GM21528 (cell line): ENCODE measurements at regions not wholly inside any gene's neighbourhood (a gene's known extent, or its start where the extent isn't known, plus 50 kb on each side); places are given as distances from the start of the nearest gene placed in this dataset.

Source experiments
- ATAC-seq: cut with Tn5 transposase; IDR thresholded peaks from one replicate; pipeline ENCODE4 v1.9.1; 2021; ENCODE audit warnings: mild to moderate bottlenecking, moderate library complexity; ENCODE audit not compliant: unreplicated experiment, low FRiP score

GRCh38 chr6:62672989-62673388, 387.0 kb upstream of the KHDRBS2 start:
- no peak for ATAC-seq

DNA sequence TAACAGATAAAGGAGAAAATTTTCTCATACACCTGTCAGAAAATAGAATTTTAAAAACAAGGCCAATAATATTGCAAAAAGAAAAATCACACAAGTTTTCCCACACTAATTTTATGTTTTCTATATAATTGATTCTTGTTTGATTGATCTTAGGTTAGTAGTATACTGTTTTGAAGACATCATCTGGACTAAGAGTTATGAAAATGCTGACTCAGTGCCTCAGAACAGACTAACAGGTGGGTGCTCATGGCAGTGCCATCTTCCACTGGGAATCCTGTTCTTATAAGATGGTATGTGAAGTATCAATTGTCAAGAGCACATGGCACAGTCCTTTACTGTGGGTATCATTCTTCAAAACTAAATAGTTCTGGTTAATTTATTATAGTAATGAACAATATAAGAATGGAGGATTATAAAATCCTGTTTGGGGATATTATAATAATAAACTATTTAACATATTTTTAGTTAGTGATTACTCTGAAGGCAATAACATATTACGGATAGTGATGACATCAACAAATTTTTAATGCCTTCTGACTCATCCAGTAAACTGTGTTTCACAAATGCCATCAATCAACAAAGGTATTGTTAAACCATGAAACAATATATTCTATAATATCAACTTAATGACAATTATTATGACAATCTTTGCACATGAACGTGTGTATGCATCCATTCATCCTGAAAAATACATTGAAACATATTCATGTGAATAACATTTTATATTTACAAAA, 384.6 kb upstream of the KHDRBS2 start:
- ATAC-seq: no peak

DNA sequence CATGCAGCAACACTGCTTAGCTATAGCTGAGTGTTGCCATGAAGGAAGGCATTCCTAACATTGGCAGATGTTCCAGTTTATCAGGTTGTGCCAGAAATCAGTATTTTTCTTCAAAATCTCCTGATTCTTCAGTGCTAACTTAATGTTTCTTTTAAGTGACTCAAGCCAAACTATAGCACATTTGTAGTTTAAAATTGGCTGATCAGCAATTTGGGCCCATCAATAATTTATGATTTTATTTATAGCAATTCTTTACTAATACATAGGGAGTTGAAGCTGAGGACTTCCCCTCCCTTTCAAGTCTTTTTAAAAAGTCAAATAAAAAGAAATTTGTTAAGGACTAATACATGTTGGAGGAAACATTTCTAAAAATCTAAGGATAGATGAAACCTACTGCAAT, 383.8 kb upstream of the KHDRBS2 start:
- no peak for ATAC-seq

DNA sequence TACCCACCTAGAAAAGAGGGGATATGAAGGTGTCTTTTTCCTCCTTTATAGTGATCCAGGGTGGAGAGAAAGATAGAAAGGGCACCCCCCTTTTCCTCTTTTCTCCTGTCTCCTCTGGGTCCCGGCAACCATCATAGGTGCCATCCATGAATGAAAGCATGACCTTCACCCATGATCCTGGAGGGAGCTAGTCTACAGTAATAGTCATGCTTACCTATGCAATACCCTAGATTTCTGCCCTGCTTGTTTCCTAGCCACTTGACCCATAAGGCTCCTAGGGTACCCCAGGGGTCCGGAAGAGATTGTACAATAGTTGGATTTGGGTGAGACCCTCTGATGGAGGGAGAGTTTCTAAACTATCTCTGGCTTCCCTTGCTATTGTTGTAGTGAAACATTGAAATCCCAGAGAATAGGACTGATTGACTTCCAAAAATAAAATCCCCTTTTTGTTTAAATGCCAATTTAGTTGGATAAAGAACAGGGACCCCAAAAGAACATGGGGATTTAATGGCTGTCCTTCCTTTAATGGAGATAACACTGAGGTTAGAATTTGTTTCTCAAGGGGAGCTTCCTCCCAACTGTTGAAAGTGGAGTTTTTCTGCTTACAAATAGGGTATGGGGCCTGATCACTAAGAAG, 366.8 kb upstream of the KHDRBS2 start:
- no peak for ATAC-seq

GRCh38 chr6:62645274-62645673, 359.2 kb upstream of the KHDRBS2 start:
- no peak for ATAC-seq

DNA sequence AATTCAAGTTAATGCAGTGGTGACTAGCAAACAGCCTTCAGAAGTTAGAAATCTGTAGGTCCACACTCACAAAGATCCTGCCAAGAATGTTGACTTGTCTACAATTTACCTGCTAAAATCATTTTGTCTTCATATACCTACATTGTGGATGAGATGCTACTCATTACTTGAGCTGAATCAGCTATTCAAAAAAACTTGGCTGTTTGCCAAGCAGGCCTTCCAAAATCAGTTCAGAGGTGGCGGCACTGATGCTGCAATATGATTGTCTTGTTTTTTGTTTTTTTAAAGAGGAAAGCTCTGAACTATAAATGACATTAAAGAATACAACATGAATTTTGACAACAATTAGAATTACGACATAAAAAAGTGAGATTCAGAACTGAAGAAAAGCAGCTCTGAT, 354.7 kb upstream of the KHDRBS2 start:
- ATAC-seq: no peak

GRCh38 chr6:62626661-62627060, 340.6 kb upstream of the KHDRBS2 start:
- ATAC-seq: no peak

DNA sequence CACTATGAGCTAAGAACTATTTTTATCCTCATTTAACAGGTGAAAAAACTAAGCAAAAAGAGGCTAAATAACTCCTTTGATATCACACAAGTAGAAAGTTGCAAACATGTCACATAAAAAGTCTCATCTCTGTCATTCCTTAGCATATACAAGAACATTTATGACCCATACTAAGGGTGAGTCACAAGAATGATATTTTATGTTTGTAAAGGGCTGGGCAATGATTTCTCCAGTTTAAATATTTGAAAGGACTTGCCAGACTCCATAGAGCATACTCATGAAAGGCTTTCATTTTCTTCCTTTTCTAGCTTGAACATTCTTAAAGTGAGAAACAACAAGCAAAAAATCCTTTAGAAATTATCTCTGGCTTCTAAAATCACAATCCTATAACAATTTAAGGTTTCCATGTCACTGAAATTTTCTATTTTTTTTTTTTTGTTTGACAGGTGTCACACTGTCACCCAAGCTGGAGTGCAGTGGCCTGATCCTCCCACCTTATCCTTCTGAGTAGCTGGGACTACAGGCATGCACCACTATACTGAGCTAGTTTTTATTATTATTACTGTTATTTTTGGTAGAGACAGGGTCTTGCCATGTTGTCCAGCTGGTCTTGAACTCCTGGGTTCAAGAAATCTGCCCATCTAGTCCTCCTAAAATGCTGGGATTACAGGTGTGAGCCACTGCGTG, 338.0 kb upstream of the KHDRBS2 start:
- ATAC-seq: no peak

- no peak for ATAC-seq
Measured at GRCh38 chr6:62615366-62616015, 329.5 kb upstream of the KHDRBS2 start.

- ATAC-seq: no peak
Measured at GRCh38 chr6:62614442-62614841, 328.4 kb upstream of the KHDRBS2 start.

DNA sequence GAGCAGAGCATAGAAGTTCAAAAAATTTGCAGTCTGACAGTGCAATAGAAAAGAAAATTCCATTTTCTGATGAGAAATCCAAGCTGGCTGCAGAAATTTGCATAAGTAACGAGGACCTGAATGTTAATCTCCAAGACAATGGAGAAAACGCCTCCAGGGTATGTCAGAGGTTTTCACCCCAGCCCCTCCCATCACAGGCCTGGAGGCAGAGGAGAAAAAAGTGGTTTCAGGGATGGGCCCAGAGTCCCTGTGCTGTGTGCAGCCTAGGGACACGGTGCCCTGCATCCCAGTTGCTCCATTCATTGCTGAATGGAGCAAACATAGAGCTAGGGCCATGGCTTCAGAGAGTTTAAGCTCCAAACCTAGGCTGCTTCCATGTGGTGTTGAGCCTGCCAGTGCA, 327.9 kb upstream of the KHDRBS2 start:
- no peak for ATAC-seq

DNA sequence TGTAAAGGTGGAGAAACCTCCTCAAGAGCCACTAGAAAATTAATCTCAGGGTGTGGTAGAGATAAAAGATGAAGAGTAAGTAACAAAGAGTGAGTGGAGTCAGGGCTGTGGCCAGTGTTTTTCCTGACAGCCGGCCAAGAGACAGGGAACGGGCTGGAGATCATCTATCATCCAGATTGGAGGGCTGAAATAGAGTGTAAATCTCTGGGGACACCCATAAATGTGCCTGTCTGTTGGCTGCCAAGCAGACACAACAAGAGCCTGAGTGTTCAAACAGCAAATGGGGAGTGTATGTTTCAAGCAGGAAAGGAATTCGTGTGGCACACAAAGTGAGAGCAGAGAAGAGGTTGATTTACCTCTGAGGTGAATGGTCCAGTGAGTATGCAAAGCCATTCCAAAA, 326.4 kb upstream of the KHDRBS2 start:
- no peak for ATAC-seq

- no peak for ATAC-seq
Measured at GRCh38 chr6:62570372-62570771, 284.3 kb upstream of the KHDRBS2 start.

- ATAC-seq: no peak
Measured at GRCh38 chr6:62541502-62541901, 255.5 kb upstream of the KHDRBS2 start.

GRCh38 chr6:62530985-62531384, 245.0 kb upstream of the KHDRBS2 start:
- ATAC-seq: no peak

GRCh38 chr6:62528894-62529526, 243.0 kb upstream of the KHDRBS2 start:
- no peak for ATAC-seq

DNA sequence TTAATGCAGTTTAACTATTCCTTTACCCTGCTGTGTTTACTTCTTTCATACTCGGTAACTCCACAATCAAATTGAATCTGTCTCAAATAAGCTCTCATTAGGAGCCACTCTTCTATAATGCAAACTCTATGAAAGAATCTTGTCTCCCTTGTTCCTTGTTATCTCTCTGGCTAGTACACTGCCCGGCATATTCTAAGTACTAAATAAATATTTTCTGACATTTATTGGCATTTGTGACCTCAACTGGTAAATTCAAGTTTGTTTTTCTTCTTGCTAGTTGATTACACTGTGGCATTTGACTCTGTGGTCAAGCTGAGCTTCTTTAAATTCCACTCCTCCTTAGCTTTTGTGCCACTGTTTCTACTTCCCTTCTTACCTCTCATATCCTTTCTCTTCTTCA, 237.6 kb upstream of the KHDRBS2 start:
- ATAC-seq: no peak

GRCh38 chr6:62519574-62519973, 233.5 kb upstream of the KHDRBS2 start:
- no peak for ATAC-seq

DNA sequence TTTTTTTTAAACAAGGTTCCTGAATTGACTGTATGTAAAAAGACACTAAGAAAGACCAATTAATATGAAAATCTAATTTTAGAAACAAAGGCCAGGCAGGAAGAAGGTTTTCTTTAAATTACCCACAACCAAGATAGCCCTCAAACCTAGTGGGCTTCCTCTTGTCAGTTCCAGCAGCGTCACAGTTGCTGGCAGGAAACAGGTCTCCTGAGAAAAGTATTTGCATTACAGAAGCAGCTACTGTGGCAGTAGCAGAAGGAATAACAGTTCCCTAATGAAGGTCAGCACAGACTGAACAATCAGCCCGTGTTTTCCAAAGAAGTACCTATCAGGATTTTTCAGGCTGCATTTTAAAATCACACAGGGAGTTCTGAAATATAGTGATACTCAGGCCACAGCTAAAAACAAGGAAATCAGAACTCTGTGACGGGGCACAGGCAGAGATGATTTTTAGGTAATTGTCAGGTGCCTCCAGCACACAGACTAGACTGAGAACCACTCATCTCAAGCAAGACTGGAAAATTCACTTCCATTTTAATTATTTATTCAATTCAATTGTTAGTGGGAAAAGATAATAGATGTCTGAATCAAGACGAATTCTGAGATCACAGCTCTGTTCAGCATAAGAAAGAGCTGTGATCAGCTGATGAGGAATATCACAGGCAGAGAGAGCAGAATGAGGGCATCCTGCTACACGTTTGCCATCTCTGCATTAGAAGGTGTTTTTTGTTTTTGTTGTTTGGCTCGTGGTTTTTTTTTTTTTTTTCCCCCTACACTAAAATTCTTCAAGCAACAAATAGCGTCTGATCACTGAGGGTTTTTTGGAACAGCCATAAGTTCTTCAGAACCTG, 230.5 kb upstream of the KHDRBS2 start:
- ATAC-seq: no peak
